Embryonic facial prominence (tissue), 1 donor: ENCODE measurements at regions not wholly inside any gene's neighbourhood (a gene's known extent, or its start where the extent isn't known, plus 50 kb on each side); places are given as distances from the start of the nearest gene placed in this dataset.
"Not testable (repeated sequence)": the region's sequence is repeated elsewhere in the genome, so short reads cannot be mapped to it uniquely, and the experiment has no call there.

ENCODE experiments used
- DNase-seq: peaks from one replicate; pipeline ENCODE4 v3.0.0-alpha.2; 2016; ENCODE audit errors: extremely low spot score

DNA sequence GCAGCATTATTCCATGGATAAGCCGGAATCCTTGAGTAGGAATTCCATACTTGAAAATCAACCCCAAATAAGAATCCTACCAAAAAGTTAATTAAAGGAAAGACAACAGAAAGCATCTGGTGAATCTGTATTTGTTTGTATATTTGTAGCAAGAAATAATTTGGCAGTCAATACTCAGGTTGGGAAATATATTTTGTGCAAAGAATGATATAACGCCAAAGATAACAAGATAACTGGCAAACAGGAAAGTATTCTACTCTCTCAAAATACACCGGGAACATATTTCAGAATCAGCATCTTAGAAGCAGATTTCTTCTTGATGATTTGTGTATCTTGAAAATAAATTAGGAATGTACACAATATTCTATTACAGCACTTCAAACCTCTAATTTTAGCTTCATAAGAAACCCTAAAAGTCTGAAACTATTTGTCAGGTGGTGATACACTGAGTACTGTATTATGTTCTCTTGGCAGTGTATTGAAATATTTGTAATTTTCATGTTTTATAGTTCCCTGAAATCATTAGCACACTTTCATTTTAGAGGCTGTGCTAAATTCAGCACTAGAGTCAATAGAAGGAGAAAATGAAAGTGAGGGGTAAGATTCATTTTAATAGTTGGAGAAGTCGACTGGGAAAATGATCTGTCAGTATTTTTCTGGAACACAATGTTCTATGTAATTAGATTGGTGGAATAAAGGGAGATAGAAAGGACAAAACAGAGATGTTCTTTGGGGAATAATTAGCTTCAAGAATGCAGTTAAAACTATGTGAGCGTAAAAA is 879.7 kb upstream of the GJE1 start:
- DNase-seq: no peak

DNA sequence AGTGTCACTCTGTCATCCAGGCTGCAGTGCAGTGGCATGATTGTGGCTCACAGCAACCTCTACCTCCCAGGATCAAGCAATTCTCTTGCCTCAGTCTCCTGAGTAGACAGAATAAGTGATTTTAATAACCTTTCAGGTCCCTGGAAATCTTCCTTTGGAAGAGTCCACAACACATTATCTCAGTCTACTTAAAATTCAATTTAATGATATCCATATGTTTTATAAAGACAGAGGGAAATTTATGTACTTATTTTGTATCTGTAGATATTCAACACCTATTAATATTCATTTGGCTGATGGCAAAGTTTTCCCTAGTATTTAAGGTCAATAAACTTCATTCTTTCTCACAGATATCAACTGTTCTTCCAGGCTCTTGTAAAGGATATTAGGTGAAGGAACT is 881.4 kb upstream of the GJE1 start:
- no peak for DNase-seq

DNA sequence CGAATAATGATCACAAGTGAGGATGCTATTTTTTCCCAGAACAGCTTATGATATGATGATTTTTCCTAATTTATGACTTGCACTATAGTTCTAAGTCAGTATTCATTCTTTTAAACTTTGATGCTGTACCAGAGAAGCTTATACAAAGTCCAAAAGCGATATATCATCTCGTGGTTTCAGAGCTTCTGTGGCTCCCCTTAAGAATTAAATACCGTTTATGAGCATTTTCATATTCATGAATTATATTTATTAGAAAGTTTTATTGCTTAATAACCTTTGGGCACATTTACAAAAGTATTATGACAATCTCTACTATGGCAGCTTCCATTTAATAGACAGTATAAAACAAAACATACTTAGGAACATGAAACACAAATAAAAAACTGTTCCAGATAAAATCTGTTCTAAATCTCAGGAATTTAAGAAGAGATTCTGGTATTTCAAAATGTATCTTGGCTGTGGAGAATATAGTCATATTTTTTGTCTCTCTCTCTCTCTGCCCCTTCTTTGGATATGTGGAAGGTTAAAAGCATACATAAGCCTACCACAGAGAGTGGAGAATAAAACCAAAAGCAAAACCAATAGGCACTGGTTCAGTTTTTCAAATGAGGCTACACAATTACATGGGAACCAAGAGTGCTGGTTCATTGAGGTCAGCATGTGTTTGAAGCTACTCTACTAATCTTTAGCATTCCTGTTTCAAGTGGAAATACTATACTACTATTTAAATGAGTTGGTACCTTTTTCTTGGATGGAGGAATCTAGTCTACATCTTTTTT is 884.5 kb upstream of the GJE1 start:
- no peak for DNase-seq

DNA sequence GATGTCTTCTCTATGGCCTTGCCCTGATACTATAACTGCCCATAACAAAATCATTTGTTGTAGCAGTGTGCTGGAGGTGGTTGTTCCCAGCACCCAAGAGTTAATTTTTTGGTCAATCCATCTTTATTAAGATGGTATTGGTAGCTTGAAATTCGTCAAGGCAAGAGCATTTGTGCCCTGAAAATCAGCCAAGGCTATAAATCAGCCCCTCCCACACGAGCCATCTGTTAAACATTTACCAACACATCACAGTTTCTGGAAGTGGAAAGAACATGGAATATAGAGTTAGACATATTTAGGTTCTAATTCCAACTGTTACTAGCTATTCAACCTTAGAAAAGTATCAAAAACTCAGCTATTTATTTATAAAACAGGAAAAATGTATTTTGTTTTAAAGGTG is 888.4 kb upstream of the GJE1 start:
- DNase-seq: no peak

DNA sequence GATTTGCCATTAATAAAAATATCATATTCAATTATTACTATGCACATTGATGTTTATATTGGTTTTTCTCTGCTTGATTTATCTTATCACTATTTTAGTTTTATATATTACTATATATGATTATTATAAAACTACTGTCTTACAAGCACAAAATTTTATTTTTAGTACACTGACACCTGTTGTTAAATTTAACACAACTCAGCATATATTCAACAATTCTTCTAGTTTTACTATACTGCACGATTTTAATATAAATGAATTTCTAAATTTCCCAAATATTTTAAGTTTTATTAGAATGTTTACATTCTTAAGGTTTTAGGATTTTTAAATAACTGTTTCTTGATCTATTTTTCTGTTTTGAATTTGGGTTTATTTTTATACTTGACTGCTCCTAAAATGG is 889.8 kb upstream of the GJE1 start:
- DNase-seq: no peak

DNA sequence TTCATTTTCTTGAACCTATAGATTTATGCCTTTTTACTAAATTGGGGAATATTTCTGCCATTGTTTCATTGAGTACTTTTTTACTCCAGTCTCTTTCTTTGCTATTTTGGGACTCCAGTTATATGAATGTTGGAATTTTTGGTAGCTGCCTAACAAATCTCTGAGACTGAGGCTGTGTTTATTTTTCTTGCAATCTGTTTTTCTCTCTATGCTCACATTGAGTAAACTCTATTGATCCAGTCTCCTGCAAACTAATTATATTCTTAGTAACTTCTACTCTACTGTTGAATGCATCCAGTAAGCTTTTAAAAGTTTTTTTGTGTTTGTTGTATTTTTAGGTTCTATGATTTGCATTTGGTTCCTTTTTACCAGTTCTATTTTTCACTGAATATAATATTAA is 903.4 kb upstream of the GJE1 start:
- DNase-seq: no peak

DNA sequence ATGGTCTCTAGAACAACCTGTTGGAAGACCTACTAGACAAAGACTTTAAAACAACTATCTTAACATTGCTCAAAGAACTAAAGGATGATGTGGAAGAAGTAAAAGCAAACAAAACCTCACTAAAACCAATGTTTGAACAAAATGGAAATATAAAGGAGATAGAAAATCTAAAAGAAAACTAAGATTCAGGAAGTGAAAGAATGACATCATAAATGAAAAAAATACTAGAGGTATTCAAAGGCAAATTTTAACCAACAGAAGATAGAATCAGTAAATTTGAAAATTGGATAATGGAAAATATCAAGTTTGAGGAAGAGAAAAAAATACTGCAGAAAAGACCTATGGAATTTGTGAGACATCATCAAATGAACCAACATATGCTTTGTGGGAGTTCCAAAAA is 914.1 kb upstream of the GJE1 start:
- DNase-seq: no peak

DNA sequence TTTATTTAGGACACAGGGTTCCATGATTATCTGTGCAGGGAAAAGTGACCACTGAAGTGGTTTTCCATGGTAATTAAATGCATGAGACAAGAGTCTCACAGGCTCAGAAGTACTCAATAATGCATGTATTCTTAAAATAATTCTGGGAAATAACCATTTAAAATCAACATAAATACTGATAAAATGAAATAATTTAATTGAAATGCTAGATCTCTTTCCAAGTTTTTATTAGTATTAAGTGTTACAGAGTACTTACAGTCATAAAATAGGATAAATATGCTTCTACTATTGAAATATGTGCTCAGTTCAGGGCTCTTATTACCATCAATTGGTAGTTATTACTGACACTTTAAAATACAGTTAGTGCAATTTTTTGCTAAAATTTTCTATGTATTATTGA is 916.0 kb upstream of the GJE1 start:
- DNase-seq: no peak

DNA sequence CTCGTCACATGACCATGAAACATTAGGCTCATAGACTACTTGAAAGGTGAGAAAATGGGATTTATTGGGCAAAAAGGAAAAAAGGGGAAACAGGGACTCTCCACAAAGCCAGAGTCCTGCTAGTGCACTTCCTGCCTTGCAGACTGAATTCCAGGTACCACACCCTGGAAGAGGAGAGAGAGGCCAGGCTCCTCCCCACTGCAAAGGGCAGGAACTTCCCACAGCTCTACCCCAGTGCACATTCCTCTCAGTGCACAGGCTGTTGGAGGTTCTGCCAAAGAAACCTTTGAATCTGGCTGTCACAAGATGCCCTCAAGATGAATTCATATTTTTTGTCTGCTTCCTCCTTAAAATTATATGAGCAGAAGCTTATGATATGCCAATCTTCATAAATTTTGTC is 920.4 kb upstream of the GJE1 start:
- no peak for DNase-seq

DNA sequence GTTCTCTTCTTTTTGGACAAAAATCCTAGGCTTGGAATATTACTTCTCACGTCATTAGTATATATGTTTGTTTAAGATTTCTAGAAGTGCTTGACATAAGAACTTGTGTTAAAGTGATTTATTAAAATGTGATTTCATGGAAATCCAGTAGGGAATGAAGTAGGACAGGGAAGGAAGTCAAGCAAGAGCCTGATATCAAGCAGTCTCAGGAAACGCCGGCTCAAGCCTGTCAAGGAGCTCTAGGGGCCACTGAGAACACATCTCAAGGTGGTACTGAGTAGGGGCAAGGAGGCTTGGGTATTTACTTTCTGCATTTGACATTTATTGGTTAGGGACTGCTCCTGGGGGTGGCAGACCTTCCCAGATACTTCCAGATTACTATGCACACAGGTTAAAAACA is 920.9 kb upstream of the GJE1 start:
- DNase-seq: no peak

DNA sequence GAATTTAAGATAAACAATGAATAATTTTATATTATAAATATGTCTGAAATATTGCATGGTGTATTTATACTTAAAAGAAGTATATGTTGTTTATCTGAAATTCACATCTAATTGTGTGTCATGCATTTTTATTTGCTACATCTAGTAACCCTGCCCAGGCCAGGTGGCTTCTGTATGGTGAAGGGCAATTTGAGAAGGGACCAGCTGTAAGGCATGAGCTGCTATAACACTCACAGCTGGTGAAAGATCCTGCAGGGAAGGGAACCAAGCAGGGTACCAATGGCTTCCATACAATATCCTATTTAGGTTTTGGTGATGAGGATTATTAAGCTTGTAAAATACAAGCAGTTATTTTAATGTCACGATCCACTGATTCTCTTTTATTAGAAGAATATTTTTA is 921.8 kb upstream of the GJE1 start:
- no peak for DNase-seq

DNA sequence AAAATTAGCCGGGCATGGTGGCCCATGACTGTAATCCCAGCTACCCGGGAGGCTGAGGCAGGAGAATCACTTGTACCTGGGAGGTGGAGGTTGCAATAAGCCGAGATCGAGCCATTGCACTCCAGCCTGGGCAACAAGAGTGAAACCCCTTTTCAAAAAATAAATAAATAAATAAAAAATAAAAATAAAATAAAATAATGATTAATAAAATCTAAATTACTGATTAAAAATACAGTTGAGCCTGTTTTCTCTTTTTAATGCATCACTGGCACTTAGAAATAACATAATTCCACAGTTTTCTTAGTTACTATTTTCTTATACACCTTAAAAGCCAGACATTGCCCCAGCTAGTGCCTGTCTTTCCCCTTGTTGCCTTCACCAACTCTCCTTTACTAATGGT is 922.8 kb upstream of the GJE1 start:
- DNase-seq: no peak

DNA sequence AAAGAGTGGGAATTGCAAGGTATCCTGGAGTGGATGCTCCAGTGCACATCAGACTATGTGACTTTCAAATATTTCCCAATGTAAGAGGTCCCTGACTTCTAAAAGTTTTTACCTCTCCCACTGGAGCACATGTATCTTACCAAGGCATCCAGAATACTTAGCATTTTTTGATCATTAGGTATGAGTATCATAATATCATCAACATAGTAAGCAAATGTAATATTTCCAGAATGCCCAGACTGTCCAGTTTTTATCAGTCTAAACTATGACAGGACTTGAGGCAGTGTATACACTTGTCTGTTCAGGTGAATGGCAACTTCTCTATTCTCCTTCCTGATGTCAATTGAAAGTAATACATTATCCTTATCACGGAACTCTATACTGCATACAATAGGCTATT is 924.6 kb upstream of the GJE1 start:
- DNase-seq: no peak

DNA sequence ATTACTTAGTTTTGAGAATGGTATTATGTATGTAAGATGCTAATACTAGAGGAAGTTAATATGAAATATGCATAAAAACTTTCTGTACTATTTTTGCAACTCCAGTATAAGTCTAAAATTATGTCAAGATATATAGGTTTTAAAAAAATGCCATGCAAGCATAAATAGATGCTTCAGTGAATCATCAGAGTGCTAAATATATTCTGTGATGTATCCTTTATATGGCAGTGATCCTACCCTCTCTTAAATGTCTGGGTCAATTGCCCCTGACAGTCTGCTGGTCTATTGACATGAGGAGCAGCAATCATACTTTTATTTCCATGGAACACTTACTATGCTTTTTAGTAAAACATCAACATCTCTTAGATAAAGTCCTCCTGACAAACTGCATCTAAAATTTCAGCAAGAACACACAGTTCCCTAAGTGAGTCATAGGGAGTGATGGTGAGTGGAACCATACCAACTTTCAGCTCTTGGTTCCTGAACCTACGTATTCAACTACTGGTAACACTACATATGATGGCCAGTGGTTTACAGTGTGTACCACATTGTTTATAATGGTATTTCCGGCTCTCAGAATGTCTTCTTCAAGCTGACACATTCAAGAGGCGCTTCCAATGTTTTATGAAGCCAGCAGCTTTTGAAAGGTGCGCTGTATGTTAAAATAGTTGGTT is 928.7 kb upstream of the GJE1 start:
- DNase-seq: no peak

DNA sequence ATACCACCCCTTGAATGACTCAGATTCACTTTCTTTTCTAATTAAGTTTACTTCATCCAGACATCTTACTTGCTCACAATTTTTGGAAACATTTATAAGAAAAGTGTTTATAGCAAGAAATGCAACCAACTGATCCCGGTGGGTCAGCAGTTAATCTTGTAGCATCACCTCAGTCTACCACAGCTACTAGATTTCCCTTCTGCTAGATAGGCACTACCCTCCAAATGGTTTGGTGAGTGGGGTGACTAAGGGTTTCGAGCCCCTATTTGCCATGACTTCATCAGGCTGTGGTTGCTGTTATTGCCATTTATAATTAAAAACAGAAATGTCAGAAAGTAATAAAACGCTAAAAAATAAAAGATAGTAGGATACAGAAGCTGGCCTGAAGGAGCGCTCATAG is 930.1 kb upstream of the GJE1 start:
- no peak for DNase-seq

DNA sequence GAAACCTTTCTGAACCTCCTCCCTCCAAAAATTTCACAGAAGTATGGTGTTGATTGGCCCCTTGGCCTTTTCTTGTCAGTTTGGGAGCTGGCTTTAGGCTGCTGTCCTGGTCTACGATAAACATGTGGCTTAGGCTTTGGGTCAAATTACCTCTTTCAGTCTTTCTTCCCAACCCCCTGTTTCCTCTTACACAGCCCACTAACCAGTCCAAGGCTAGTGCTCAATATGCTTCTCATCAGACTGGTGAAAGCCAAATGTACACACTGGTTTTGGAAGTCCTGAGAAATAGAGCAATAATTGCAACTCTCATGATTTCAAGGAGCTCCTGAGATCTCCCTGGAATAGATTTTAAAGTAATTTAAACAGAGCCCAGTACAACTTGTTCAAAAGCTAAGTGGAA is 933.7 kb upstream of the GJE1 start:
- DNase-seq: peak; percentile 7

DNA sequence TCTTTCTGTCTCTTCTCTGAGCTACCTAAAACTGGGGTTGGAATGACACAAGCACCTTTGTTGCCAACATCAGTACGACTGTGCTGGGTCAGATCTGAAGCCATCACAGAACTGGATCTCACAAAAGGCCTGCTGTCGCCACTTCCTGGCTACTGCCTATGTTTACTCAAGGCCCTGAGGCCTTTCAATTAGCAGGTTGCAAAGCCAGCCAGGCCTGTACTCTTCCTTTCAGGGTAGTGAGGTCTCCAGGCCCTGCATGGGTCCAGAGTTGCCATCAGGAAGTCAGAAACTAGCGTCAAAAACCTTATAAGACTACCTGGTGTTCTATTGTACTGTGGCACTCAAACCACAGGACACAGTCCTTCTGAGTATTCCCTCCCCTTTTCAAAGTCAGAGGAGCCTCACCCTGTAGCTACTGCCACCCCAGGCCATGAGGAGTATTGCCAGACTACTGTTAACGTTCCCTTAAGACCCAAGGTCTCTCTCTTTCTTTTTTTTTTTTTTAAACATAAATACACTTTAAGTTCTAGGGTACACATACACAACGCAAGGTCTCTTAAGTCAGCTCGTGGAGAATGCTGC is 937.4 kb upstream of the GJE1 start:
- DNase-seq: no peak

DNA sequence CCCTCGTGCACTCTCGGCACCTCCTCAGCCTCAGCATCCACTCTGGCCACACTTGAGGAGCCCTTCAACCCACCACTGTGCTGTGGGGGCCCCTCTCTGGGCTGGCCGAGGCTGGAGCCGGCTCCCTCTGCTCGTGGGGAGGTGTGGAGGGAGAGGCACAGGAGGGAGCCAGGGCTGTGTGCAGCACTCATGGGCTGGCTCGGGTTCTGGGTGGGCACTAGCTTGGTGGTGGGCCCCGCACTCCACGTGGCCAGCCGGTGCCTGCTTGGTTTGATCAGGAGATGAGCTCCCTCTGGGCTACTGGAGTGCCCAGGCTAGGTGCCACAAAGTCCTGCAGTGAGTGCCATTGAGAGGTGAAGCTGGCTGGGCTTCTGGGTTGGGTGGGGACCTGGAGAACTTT is 949.4 kb upstream of the GJE1 start:
- DNase-seq: no peak

DNA sequence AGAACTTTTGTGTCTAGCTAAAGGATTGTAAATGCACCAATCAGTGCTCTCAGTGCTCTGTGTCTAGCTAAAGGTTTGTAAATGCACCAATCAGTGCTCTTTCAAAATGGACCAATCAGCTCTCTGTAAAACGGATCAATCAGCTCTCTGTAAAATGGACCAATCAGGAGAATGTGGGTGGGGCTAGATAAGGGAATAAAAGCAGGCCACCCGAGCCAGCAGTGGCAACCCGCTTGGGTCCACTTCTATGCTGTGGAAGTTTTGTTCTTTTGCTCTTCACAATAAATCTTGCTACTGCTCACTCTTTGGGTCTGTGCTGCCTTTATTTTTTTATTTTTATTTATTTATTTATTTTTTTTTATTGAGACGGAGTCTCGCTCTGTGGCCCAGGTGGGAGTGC is 957.3 kb upstream of the GJE1 start:
- DNase-seq: not testable (repeated sequence)

DNA sequence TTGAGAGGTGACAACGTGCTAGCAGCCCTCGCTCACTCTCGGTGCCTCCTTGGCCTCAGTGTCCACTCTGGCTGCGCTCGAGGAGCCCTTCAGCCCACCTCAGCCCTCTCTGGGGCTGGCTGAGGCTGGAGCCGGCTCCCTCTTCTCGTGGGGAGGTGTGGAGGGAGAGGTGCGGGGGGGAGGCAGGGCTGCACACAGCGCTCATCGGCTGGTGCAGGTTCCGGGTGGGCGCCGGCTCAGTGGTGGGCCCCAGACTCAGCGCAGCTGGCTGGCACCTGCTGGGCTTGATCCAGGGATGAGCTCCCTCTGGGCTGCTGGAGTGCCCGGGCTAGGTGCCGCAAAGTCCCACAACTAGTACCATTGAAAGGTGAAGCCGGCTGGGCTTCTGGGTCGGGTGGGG is 957.8 kb upstream of the GJE1 start:
- no peak for DNase-seq

DNA sequence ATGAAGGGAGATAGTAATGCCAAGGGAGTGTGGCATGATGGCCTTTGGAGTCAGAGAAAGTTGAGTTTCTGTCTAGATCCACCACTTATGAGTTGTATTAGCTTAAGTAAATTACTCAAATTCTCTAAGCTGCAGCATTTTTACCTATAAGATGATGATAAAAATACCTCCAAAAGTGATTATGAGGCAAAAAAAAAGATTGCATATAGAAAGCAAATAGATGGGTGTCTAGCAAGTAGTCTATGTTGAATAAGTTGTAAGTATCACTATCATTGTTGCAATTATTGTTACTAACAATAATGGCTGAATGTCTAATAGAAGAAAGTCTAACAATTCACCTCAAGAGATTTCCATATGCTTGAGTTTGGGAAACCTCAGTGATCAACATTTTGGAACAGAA is 959.2 kb upstream of the GJE1 start:
- no peak for DNase-seq

DNA sequence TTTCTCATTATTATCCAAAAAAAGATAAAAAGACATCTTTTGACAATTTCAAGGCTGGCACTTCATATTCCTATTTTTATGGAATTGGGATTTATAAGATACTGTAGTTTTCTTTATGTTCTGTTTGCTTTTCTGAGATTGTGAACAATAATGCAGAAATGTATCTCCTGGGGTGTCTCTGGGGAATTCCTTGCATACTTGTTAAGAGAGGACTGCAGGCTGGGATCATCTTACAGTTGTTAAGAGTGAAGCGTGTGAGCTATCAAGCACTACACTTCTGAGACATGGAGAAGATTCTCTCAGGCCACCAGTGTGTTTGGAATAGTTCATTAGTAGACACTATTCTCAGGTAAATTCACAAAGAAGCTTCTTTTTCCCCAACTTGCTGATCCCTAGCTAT is 963.3 kb upstream of the GJE1 start:
- DNase-seq: no peak

DNA sequence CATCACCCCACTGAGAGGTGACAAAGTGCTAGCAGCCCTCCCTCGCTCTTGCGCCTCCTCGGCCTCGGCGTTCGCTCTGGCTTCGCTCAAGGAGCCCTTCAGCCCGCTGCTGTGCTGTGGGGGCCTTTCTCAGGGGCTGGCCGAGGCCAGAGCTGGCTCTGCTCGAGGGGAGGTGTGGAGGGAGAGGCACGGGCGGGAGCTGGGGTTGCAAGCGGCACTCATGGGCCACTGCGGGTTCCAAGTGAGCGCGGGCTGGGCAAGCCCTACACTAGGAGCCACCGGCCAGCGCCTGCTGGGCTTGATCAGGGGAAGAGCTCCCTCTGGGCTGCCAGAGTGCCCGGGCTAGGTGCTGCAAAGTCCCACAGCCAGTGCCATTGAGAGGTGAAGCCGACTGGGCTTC is 964.8 kb upstream of the GJE1 start:
- no peak for DNase-seq
